VCaP (cell line): ENCODE measurements at regions not wholly inside any gene's neighbourhood (a gene's known extent, or its start where the extent isn't known, plus 50 kb on each side); places are given as distances from the start of the nearest gene placed in this dataset.

Source experiments
- H3K27ac ChIP-seq: fragments of 450-650 bp; 2 replicates; pipeline ENCODE4 v1.5.1; 2017
- TF ChIP-seq, protein P1 (sequence below): fragments of 450-650 bp; conservative IDR thresholded peaks from 2 replicates; pipeline ENCODE4 v1.5.1; 2017; ENCODE audit warnings: mild to moderate bottlenecking, moderate library complexity

DNA sequence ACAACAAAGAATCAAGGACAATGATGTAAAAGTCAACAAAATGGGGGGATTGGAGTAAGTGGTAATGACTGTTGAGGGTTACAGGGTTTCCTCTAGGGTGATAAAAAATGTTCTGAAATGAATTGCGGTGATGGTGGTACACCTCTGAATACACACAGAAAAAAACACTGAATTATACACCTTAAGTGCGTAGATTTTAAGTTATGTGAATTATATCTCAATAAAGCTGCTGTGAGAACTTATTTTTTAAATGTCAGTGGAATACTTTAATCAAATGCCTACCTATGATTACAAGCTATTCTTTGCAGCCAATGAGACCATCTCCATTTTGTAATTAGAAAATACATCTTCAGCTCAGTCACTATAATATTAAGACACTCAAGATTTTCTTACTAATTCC is 53.5 kb downstream of the ZNF608 start:
- no peak overlapping the region for H3K27ac ChIP-seq
- TF ChIP-seq, protein P1, sequence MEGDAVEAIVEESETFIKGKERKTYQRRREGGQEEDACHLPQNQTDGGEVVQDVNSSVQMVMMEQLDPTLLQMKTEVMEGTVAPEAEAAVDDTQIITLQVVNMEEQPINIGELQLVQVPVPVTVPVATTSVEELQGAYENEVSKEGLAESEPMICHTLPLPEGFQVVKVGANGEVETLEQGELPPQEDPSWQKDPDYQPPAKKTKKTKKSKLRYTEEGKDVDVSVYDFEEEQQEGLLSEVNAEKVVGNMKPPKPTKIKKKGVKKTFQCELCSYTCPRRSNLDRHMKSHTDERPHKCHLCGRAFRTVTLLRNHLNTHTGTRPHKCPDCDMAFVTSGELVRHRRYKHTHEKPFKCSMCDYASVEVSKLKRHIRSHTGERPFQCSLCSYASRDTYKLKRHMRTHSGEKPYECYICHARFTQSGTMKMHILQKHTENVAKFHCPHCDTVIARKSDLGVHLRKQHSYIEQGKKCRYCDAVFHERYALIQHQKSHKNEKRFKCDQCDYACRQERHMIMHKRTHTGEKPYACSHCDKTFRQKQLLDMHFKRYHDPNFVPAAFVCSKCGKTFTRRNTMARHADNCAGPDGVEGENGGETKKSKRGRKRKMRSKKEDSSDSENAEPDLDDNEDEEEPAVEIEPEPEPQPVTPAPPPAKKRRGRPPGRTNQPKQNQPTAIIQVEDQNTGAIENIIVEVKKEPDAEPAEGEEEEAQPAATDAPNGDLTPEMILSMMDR = no peak

DNA sequence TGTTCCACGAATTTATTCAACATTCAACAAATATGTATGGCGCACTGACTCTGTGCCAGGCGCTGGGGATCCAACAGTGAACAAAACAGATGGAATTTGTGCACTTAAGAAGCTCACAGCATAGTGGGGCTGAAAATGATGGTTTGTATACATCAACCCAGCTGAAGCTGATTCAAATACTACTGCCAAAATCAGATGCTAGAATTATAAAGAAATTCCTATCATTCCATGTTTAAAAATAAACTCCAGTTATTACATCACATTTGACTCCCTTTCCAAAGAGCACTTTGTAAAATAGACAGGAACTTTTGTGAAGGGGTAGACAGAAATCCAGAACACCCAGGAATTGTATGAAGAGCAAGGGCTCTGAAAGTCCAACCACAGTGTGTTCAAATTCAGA is 54.1 kb downstream of the ZNF608 start:
- TF ChIP-seq, protein P1 = no peak
- no peak overlapping the region for H3K27ac ChIP-seq

DNA sequence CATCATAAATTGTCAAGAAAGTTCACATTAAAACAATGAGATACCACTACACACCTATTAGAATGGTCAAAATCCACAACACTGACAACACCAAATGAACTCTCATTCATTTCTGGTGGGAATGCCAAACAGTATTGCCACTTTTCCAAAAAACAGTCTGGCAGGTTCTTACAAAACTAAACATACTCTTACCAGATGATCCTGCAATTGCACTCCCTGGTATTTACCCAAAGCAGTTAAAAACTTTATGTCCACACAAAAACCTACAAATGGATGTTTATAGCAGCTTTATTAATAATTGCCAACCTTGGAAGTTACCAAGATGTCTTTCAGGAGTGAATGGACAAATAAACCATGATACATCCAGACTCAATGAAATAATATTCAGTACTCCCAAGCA is 56.8 kb downstream of the ZNF608 start:
- TF ChIP-seq, protein P1 = no peak
- H3K27ac ChIP-seq = peak overlapping the region; percentile 80

DNA sequence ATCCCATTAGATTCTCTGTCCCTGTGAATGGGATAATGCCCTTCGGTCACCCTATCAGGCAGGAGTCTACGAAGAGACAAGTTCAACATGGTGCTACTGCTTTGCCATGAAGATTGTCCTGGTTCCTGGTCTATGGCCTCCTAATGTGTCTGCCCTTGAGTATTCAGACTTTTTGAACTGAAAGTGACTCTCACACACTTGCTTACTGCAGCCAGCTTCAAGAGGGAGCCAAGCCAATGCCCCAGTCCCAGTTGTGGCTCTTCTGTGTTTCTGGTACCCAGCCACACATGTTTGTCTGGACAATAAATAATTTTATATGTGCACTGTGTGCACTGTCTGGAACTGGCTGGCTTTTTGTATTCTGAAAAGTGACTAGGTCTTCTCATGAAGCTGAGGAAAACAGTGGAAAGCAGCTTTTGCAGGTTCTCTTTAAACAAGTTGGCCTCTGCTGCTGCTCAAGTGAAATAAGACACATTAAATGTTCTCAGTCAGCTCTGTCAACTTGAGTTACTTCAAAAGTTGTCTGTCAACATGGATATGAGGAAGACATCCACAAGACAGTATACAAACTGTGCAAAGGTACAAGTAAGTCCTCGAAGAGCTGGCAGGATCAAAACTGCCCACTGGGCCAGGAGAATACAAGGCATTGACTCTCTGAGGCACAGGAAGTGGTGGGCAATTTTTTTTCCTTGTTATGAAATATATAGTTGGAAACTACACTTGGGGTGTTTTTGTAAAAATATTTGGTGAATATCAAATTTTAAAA is 60.0 kb downstream of the ZNF608 start:
- TF ChIP-seq, protein P1 = no peak
- H3K27ac ChIP-seq = peak overlapping the region; percentile 80

DNA sequence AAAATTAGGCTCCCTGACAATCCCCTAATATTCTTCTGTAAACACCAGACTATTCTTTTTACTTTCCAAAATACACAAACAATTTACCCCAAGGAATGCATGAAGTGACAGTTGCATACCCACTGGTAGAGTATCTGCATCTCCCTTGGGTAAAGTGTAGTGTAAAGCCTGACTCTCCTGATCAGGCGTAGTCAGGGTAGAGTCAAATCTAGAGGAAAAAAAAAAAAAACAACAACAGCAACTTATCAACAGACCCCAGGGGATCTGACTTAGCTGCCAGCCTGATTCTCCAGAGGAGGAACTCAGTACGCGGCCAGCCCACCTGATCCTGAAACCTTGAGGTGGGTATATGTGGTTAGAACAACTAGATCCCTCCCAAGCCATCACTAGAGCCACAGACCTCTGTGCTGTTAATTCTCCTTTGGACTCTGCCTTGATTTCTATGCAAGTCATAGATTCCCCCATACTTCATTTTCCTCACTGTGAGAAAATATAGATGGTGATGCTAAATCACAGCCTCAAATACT is 61.0 kb downstream of the ZNF608 start:
- TF ChIP-seq, protein P1 = no peak
- peak overlapping the region; percentile 80; the same call in 1 of the 2 replicates for H3K27ac ChIP-seq

DNA sequence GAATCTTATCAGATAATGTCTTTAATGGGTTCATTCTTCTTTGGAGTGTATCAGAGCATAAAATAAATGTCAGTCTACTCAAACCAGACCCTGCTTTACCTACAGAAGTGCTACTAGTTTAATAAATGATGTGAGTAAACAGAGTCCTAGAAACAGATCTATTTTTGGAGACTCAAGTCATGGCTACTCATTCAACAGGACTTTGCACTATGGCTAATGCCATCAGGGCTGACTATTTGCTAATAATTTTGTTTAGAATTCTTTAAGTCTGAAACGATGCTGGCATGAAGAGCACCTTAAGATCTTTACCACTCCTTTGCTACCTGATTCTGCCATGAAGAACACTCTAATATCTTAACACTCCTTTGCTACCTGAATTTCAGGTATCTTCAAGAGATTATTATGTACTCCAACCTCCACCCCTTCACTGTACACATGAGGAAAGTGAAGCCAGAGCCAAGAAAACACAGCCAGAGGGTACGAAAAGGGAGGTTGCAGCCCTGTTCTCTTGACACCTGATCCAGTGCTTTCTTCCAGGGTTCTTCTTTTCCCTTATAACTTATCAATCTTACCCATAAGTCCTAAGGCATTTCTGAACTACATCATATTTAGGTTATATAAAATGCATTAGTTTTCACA is 62.4 kb downstream of the ZNF608 start:
- TF ChIP-seq, protein P1 = no peak
- no peak overlapping the region for H3K27ac ChIP-seq

DNA sequence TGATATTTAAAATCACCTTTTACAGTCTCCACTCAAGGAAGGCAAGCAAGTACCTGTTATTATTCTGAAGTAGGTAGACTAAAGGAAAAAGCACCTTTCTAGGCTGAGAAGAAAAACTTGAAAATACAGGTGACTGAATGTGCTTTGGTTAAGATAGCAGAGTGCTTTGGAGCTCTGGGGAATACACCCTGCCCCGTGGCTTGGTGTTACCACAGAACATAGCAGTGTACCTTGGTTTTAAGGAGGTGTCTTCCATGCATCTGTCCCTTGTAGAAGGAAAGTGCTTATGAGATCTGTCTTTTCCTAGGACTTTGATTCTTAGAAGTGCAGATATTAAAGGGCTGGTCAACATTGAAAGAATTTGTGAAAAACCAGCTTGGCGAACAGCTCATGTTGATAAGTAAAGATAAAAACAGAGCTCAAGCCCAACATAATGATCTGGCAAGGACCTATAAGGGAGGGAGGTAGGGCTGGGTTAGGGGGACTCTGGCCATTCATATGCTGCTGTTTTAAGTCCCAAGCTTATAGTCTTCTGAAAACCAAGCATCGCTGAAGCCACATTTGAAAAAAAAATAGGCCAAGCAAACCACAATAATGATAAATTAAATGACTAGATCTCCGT is 66.8 kb downstream of the ZNF608 start:
- H3K27ac ChIP-seq = peak overlapping the region; percentile 50
- TF ChIP-seq, protein P1 = no peak
